Neural progenitor cell (in vitro differentiated cells): ENCODE measurements at regions not wholly inside any gene's neighbourhood (a gene's known extent, or its start where the extent isn't known, plus 50 kb on each side); places are given as distances from the start of the nearest gene placed in this dataset.

Source experiments
- DNase-seq: peaks from one replicate; pipeline ENCODE4 v3.0.0-alpha.2; 2016; ENCODE audit warnings: low spot score
- H2AFZ ChIP-seq: fragments of 200-600 bp; sonication (generic); replicated peaks from 2 replicates; pipeline ENCODE4 v1.6.1; 2016; ENCODE audit warnings: antibody characterized with exemption
- H3F3A ChIP-seq: fragments of 200-600 bp; sonication (generic); 2 replicates; pipeline ENCODE4 v1.6.1; 2016; ENCODE audit warnings: antibody characterized with exemption, low read depth
- H3K27ac ChIP-seq: fragments of 200-600 bp; sonication (generic); 2 replicates; pipeline ENCODE4 v1.5.1; 2016; ENCODE audit warnings: mild to moderate bottlenecking
- H3K27me3 ChIP-seq: fragments of 200-600 bp; sonication (generic); 2 replicates; pipeline ENCODE4 v1.6.1; 2016; ENCODE audit warnings: mild to moderate bottlenecking, moderate library complexity
- H3K36me3 ChIP-seq: fragments of 200-600 bp; sonication (generic); 2 replicates; pipeline ENCODE4 v1.5.1; 2016
- H3K4me1 ChIP-seq: fragments of 200-600 bp; sonication (generic); 2 replicates; pipeline ENCODE4 v1.6.1; 2016; ENCODE audit warnings: mixed run types
- H3K4me2 ChIP-seq: fragments of 200-600 bp; sonication (generic); 2 replicates; pipeline ENCODE4 v1.6.1; 2016
- H3K4me3 ChIP-seq: fragments of 200-600 bp; sonication (generic); 2 replicates; pipeline ENCODE4 v1.5.1; 2016
- H3K79me2 ChIP-seq: fragments of 200-600 bp; sonication (generic); 2 replicates; pipeline ENCODE4 v1.6.1; 2016; ENCODE audit warnings: low read depth
- H3K9ac ChIP-seq: fragments of 200-600 bp; sonication (generic); 2 replicates; pipeline ENCODE4 v1.6.1; 2016
- H3K9me3 ChIP-seq: fragments of 200-600 bp; sonication (generic); 2 replicates; pipeline ENCODE4 v1.5.1; 2016; ENCODE audit warnings: low read depth
- H4K20me1 ChIP-seq: fragments of 200-600 bp; sonication (generic); 2 replicates; pipeline ENCODE4 v1.6.1; 2016; ENCODE audit warnings: low read depth
- H3K27ac Mint-ChIP-seq: 3 replicates; pipeline ENCODE4 v1.8.0; 2021; ENCODE audit warnings: mixed read lengths
- H3K27me3 Mint-ChIP-seq: 2 replicates; pipeline ENCODE4 v1.8.0; 2022; ENCODE audit warnings: low read depth, mild to moderate bottlenecking, inconsistent platforms, moderate library complexity, mixed read lengths; ENCODE audit not compliant: insufficient read depth
- H3K36me3 Mint-ChIP-seq: 3 replicates; pipeline ENCODE4 v1.8.0; 2021; ENCODE audit warnings: mixed read lengths
- H3K4me1 Mint-ChIP-seq: 3 replicates; pipeline ENCODE4 v1.8.0; 2021; ENCODE audit warnings: mixed read lengths
- H3K4me3 Mint-ChIP-seq: 3 replicates; pipeline ENCODE4 v1.8.0; 2021; ENCODE audit warnings: mild to moderate bottlenecking, moderate library complexity, mixed read lengths
- H3K9me3 Mint-ChIP-seq: 3 replicates; pipeline ENCODE4 v1.8.0; 2020; ENCODE audit warnings: mixed read lengths
- EZH2 ChIP-seq: fragments of 200-600 bp; sonication (generic); IDR thresholded peaks from 2 replicates; pipeline ENCODE4 v1.6.1; 2017; ENCODE audit warnings: antibody characterized with exemption, mild to moderate bottlenecking, moderate library complexity
- EZH2phosphoT487 ChIP-seq: fragments of 200-600 bp; sonication (generic); IDR thresholded peaks from 2 replicates; pipeline ENCODE4 v1.6.1; 2017; ENCODE audit warnings: antibody characterized with exemption
- TF ChIP-seq, protein P1 (sequence below): fragments of 200-600 bp; sonication (generic); IDR thresholded peaks from 2 replicates; pipeline ENCODE4 v1.5.1; 2017; ENCODE audit warnings: antibody characterized with exemption, mild to moderate bottlenecking

- Mint-ChIP-seq H3K27ac (no peak overlapping the region), H3K27me3 (no peaks in the 10 kb centered on the region), H3K4me3 (no peak overlapping the region), H3K36me3 (no peaks in the 10 kb centered on the region), H3K9me3 (no peaks in the 10 kb centered on the region), H3K4me1 (peaks cover 6% of the 10 kb centered on the region)
- H2AFZ ChIP-seq = no peak overlapping the region
- no peak overlapping the region for H3K9ac ChIP-seq
- no peaks in the 10 kb centered on the region for H3K9me3 ChIP-seq
- no peak for DNase-seq
- H3K4me1 ChIP-seq = no peaks in the 10 kb centered on the region
- H3K79me2 ChIP-seq = no peaks in the 10 kb centered on the region
- no peak overlapping the region for H3K4me3 ChIP-seq
- no peaks in the 10 kb centered on the region for H3K36me3 ChIP-seq
- H4K20me1 ChIP-seq = no peaks in the 10 kb centered on the region
- TF ChIP-seq EZH2 (no peak), EZH2phosphoT487 (no peak)
- TF ChIP-seq, protein P1, sequence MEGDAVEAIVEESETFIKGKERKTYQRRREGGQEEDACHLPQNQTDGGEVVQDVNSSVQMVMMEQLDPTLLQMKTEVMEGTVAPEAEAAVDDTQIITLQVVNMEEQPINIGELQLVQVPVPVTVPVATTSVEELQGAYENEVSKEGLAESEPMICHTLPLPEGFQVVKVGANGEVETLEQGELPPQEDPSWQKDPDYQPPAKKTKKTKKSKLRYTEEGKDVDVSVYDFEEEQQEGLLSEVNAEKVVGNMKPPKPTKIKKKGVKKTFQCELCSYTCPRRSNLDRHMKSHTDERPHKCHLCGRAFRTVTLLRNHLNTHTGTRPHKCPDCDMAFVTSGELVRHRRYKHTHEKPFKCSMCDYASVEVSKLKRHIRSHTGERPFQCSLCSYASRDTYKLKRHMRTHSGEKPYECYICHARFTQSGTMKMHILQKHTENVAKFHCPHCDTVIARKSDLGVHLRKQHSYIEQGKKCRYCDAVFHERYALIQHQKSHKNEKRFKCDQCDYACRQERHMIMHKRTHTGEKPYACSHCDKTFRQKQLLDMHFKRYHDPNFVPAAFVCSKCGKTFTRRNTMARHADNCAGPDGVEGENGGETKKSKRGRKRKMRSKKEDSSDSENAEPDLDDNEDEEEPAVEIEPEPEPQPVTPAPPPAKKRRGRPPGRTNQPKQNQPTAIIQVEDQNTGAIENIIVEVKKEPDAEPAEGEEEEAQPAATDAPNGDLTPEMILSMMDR = no peak
- H3K4me2 ChIP-seq = no peak overlapping the region
- H3K27ac ChIP-seq = no peak overlapping the region
- H3K27me3 ChIP-seq = no peaks in the 10 kb centered on the region
- no peaks in the 10 kb centered on the region for H3F3A ChIP-seq
These were observed 373.4 kb downstream of the DIPK2A start for GRCh38 chr3:144344925-144345548.

DNA sequence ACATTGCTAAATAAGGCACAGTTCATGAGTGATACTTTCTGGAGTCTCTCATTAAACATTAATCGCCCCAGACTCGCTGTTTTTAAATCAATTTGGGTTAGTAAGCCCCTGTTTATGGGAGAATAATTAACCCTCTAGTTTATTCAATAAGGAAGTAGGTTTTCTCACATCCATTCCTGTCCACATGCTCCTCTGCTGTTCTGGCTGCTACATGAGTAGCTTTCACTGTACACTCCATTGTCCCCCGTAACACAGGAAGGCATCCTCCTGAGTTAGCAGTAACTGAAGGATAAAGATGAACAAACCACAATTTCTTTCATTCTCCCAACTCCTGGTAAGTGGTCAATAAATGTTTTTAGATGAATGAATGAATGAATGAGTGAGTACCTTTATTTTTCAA lies 378.5 kb downstream of the DIPK2A start:
- Histone ChIP-seq H4K20me1 (no peaks in the 10 kb centered on the region), H3K4me2 (no peak overlapping the region), H3K9me3 (no peaks in the 10 kb centered on the region), H3K4me1 (no peaks in the 10 kb centered on the region), H2AFZ (no peak overlapping the region), H3K27me3 (no peaks in the 10 kb centered on the region), H3K36me3 (no peaks in the 10 kb centered on the region), H3K4me3 (no peak overlapping the region), H3K27ac (no peak overlapping the region), H3F3A (no peaks in the 10 kb centered on the region), H3K9ac (no peak overlapping the region), H3K79me2 (no peaks in the 10 kb centered on the region)
- TF ChIP-seq EZH2 (no peak), EZH2phosphoT487 (no peak)
- TF ChIP-seq, protein P1 = no peak
- Mint-ChIP-seq H3K36me3 (no peaks in the 10 kb centered on the region), H3K4me1 (peaks cover 16% of the 10 kb centered on the region), H3K4me3 (no peak overlapping the region), H3K27ac (no peak overlapping the region), H3K9me3 (no peaks in the 10 kb centered on the region), H3K27me3 (no peaks in the 10 kb centered on the region)
- no peak for DNase-seq

- Mint-ChIP-seq H3K27me3 (no peaks in the 10 kb centered on the region), H3K27ac (peak overlapping the region; percentile 51), H3K4me3 (no peak overlapping the region), H3K4me1 (peaks cover 16% of the 10 kb centered on the region), H3K9me3 (no peaks in the 10 kb centered on the region), H3K36me3 (no peaks in the 10 kb centered on the region)
- Histone ChIP-seq H3F3A (no peaks in the 10 kb centered on the region), H3K4me2 (no peak overlapping the region), H4K20me1 (no peaks in the 10 kb centered on the region), H3K27me3 (no peaks in the 10 kb centered on the region), H3K9ac (no peak overlapping the region), H2AFZ (no peak overlapping the region), H3K36me3 (no peaks in the 10 kb centered on the region), H3K4me3 (no peak overlapping the region), H3K79me2 (no peaks in the 10 kb centered on the region), H3K9me3 (no peaks in the 10 kb centered on the region), H3K4me1 (no peaks in the 10 kb centered on the region), H3K27ac (no peak overlapping the region)
- TF ChIP-seq EZH2 (no peak), EZH2phosphoT487 (no peak)
- TF ChIP-seq, protein P1 = no peak
- DNase-seq = no peak
These were observed 379.4 kb downstream of the DIPK2A start for GRCh38 chr3:144351011-144351410.
